WTC11 (cell line): ENCODE measurements at regions not wholly inside any gene's neighbourhood (a gene's known extent, or its start where the extent isn't known, plus 50 kb on each side); places are given as distances from the start of the nearest gene placed in this dataset.

ENCODE experiments used
- ATAC-seq: fragments of 200-7000 bp; cut with Tn5 transposase; 2 replicates; pipeline ENCODE4 v1.10.0; 2021; ENCODE audit warnings: mild to moderate bottlenecking, moderate library complexity
- CTCF ChIA-PET: fragments of 300-600 bp; sonication (Branson Sonifier 250); formaldehyde crosslinking; loops from one replicate; lab custom pipeline; 2021; ENCODE audit warnings: antibody characterized with exemption; lab: Charles Lee
- POLR2A ChIA-PET: fragments of 350-600 bp; sonication (Branson Sonifier 250); formaldehyde crosslinking; loops from one replicate; lab custom pipeline; 2021; ENCODE audit warnings: antibody characterized with exemption; lab: Charles Lee
- DNase-seq: peaks from one replicate; pipeline ENCODE4 v3.0.0; 2021; ENCODE audit warnings: low spot score
- H3K27ac Mint-ChIP-seq: 2 replicates; pipeline ENCODE4 v1.8.0; 2021; ENCODE audit warnings: mixed read lengths
- H3K27me3 Mint-ChIP-seq: 2 replicates; pipeline ENCODE4 v1.8.0; 2021; ENCODE audit warnings: low read depth, mild to moderate bottlenecking, moderate library complexity, mixed read lengths
- H3K36me3 Mint-ChIP-seq: 2 replicates; pipeline ENCODE4 v1.8.0; 2021; ENCODE audit warnings: mixed read lengths
- H3K4me1 Mint-ChIP-seq: 2 replicates; pipeline ENCODE4 v1.8.0; 2022; ENCODE audit warnings: mixed read lengths
- H3K4me3 Mint-ChIP-seq: 2 replicates; pipeline ENCODE4 v1.8.0; 2021; ENCODE audit warnings: mild to moderate bottlenecking, moderate library complexity, mixed read lengths
- H3K9me3 Mint-ChIP-seq: 2 replicates; pipeline ENCODE4 v1.8.0; 2021; ENCODE audit warnings: mixed read lengths
- CBFB ChIP-seq: sonication (generic); formaldehyde crosslinking; IDR thresholded peaks from 2 replicates; pipeline ENCODE4 v1.8.1; 2022; ENCODE audit warnings: mild to moderate bottlenecking, low read depth, missing genetic modification reagents
- CREB1 ChIP-seq: sonication (generic); formaldehyde crosslinking; IDR thresholded peaks from 2 replicates; pipeline ENCODE4 v1.8.0; 2023; ENCODE audit warnings: mild to moderate bottlenecking, missing genetic modification reagents
- CREM ChIP-seq: sonication (generic); formaldehyde crosslinking; IDR thresholded peaks from 2 replicates; pipeline ENCODE4 v1.8.1; 2022; ENCODE audit warnings: mild to moderate bottlenecking, missing genetic modification reagents, moderate library complexity
- EMX1 ChIP-seq: fragments of 250-450 bp; sonication (Bioruptor Pico); IDR thresholded peaks from 2 replicates; pipeline ENCODE4 v1.8.0; 2021; ENCODE audit warnings: mild to moderate bottlenecking
- FOXK1 ChIP-seq: sonication (generic); formaldehyde crosslinking; IDR thresholded peaks from 2 replicates; pipeline ENCODE4 v1.8.0; 2022; ENCODE audit warnings: mild to moderate bottlenecking, moderate library complexity, missing genetic modification reagents
- GTF2I ChIP-seq: fragments of 250-450 bp; sonication (Bioruptor Pico); conservative IDR thresholded peaks from 2 replicates; pipeline ENCODE4 v1.4.0; 2021; ENCODE audit warnings: mild to moderate bottlenecking
- HMGA2 ChIP-seq: fragments of 250-450 bp; sonication (Bioruptor Pico); IDR thresholded peaks from 2 replicates; pipeline ENCODE4 v1.4.0; 2021; ENCODE audit warnings: mild to moderate bottlenecking, moderate library complexity
- IRF2 ChIP-seq: sonication (generic); formaldehyde crosslinking; IDR thresholded peaks from 2 replicates; pipeline ENCODE4 v1.8.0; 2022; ENCODE audit warnings: low read depth, missing genetic modification reagents, borderline replicate concordance
- JUN ChIP-seq: sonication (generic); formaldehyde crosslinking; IDR thresholded peaks from 2 replicates; pipeline ENCODE4 v1.8.0; 2023; ENCODE audit warnings: mild to moderate bottlenecking, missing genetic modification reagents
- KAT7 ChIP-seq: sonication (generic); formaldehyde crosslinking; IDR thresholded peaks from 2 replicates; pipeline ENCODE4 v1.8.1; 2023; ENCODE audit warnings: missing genetic modification reagents, mild to moderate bottlenecking, borderline replicate concordance
- NFYB ChIP-seq: sonication (generic); formaldehyde crosslinking; conservative IDR thresholded peaks from 2 replicates; pipeline ENCODE4 v1.8.0; 2022; ENCODE audit warnings: low read depth, missing genetic modification reagents
- NR1H2 ChIP-seq: sonication (generic); formaldehyde crosslinking; IDR thresholded peaks from 2 replicates; pipeline ENCODE4 v1.9.0; 2021; ENCODE audit warnings: mild to moderate bottlenecking, moderate library complexity, missing genetic modification reagents
- RELA ChIP-seq: sonication (generic); formaldehyde crosslinking; IDR thresholded peaks from 2 replicates; pipeline ENCODE4 v1.8.1; 2022; ENCODE audit warnings: missing genetic modification reagents, mild to moderate bottlenecking, borderline replicate concordance
- SMAD4 ChIP-seq: sonication (generic); formaldehyde crosslinking; IDR thresholded peaks from 2 replicates; pipeline ENCODE4 v1.8.0; 2022; ENCODE audit warnings: mild to moderate bottlenecking, missing genetic modification reagents
- SOX15 ChIP-seq: fragments of 250-450 bp; sonication (Bioruptor Pico); IDR thresholded peaks from 2 replicates; pipeline ENCODE4 v1.9.0; 2021; ENCODE audit warnings: mild to moderate bottlenecking
- ZBTB21 ChIP-seq: sonication (generic); formaldehyde crosslinking; IDR thresholded peaks from 2 replicates; pipeline ENCODE4 v1.8.1; 2023; ENCODE audit warnings: mild to moderate bottlenecking, missing genetic modification reagents, borderline replicate concordance
- ZNF121 ChIP-seq: sonication (generic); formaldehyde crosslinking; IDR thresholded peaks from 2 replicates; pipeline ENCODE4 v1.8.0; 2023; ENCODE audit warnings: missing genetic modification reagents
- ZNF396 ChIP-seq: fragments of 250-450 bp; sonication (Bioruptor Pico); IDR thresholded peaks from 2 replicates; pipeline ENCODE4 v1.8.0; 2021; ENCODE audit warnings: mild to moderate bottlenecking, moderate library complexity, borderline replicate concordance
- TF ChIP-seq, protein P1 (sequence below): sonication (generic); formaldehyde crosslinking; IDR thresholded peaks from 2 replicates; pipeline ENCODE4 v1.8.1; 2022; ENCODE audit warnings: low read depth, missing genetic modification reagents, borderline replicate concordance
- TF ChIP-seq, protein P2 (sequence below): sonication (generic); formaldehyde crosslinking; IDR thresholded peaks from 2 replicates; pipeline ENCODE4 v1.8.1; 2023; ENCODE audit warnings: mild to moderate bottlenecking, moderate library complexity, missing genetic modification reagents
- TF ChIP-seq, protein P3 (sequence below): sonication (generic); formaldehyde crosslinking; IDR thresholded peaks from 2 replicates; pipeline ENCODE4 v1.8.0; 2022; ENCODE audit warnings: mild to moderate bottlenecking, missing genetic modification reagents
- TF ChIP-seq, protein P4 (sequence below): sonication (generic); formaldehyde crosslinking; conservative IDR thresholded peaks from 2 replicates; pipeline ENCODE4 v1.8.1; 2022; ENCODE audit warnings: mild to moderate bottlenecking, missing genetic modification reagents
- TF ChIP-seq, protein P5 (sequence below): sonication (generic); formaldehyde crosslinking; IDR thresholded peaks from 2 replicates; pipeline ENCODE4 v1.8.1; 2022; ENCODE audit warnings: missing genetic modification reagents, borderline replicate concordance

DNA sequence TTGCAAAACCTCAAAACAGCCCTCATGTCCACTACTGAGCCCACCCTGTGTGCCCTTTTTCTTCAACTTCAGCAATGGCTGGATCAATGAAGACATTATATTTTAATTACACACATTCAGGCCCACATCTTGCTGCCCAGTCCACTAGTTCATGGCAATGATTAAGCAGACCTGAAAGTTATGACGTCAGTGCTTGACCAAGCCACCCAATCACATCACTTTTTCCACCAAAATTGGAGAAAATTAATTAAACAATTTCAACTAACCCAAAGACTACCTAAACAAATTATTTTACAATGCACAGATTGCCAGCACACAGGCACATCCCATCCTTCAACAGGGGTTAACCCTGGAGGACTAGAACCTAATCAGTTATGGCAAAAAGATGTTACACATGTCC is 86.6 kb downstream of the EIF1AY start:
- no peak overlapping the region for H3K4me3 Mint-ChIP-seq
- ATAC-seq = no peak
- CTCF ChIA-PET = no interaction called here
- H3K36me3 Mint-ChIP-seq = peaks cover 30% of the 10 kb centered on the region
- H3K4me1 Mint-ChIP-seq = no peaks in the 10 kb centered on the region
- H3K27ac Mint-ChIP-seq = no peak overlapping the region
- peaks cover 2% of the 10 kb centered on the region for H3K27me3 Mint-ChIP-seq
- TF ChIP-seq CREM (CRISPR knock-in tag) (no peak), SMAD4 (CRISPR knock-in tag) (no peak), FOXK1 (no peak), CBFB (CRISPR knock-in tag) (no peak), EMX1 (CRISPR knock-in tag) (no peak), IRF2 (CRISPR knock-in tag) (no peak), KAT7 (no peak), NR1H2 (no peak), CREB1 (CRISPR knock-in tag) (no peak), ZNF121 (CRISPR knock-in tag) (no peak), JUN (no peak), GTF2I (CRISPR knock-in tag) (no peak), ZBTB21 (CRISPR knock-in tag) (no peak), SOX15 (no peak), RELA (CRISPR knock-in tag) (no peak), HMGA2 (CRISPR knock-in tag) (no peak), ZNF396 (CRISPR knock-in tag) (no peak)
- TF ChIP-seq, protein P1, sequence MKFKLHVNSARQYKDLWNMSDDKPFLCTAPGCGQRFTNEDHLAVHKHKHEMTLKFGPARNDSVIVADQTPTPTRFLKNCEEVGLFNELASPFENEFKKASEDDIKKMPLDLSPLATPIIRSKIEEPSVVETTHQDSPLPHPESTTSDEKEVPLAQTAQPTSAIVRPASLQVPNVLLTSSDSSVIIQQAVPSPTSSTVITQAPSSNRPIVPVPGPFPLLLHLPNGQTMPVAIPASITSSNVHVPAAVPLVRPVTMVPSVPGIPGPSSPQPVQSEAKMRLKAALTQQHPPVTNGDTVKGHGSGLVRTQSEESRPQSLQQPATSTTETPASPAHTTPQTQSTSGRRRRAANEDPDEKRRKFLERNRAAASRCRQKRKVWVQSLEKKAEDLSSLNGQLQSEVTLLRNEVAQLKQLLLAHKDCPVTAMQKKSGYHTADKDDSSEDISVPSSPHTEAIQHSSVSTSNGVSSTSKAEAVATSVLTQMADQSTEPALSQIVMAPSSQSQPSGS (CRISPR knock-in tag) = no peak
- TF ChIP-seq, protein P2, sequence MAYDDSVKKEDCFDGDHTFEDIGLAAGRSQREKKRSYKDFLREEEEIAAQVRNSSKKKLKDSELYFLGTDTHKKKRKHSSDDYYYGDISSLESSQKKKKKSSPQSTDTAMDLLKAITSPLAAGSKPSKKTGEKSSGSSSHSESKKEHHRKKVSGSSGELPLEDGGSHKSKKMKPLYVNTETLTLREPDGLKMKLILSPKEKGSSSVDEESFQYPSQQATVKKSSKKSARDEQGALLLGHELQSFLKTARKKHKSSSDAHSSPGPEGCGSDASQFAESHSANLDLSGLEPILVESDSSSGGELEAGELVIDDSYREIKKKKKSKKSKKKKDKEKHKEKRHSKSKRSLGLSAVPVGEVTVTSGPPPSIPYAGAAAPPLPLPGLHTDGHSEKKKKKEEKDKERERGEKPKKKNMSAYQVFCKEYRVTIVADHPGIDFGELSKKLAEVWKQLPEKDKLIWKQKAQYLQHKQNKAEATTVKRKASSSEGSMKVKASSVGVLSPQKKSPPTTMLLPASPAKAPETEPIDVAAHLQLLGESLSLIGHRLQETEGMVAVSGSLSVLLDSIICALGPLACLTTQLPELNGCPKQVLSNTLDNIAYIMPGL (CRISPR knock-in tag) = no peak
- TF ChIP-seq, protein P3, sequence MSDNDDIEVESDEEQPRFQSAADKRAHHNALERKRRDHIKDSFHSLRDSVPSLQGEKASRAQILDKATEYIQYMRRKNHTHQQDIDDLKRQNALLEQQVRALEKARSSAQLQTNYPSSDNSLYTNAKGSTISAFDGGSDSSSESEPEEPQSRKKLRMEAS = no peak
- TF ChIP-seq, all 79 proteins: peak for 0
- peaks cover 59% of the 10 kb centered on the region for H3K9me3 Mint-ChIP-seq
- no peak for DNase-seq
- POLR2A ChIA-PET = no interaction called here

DNA sequence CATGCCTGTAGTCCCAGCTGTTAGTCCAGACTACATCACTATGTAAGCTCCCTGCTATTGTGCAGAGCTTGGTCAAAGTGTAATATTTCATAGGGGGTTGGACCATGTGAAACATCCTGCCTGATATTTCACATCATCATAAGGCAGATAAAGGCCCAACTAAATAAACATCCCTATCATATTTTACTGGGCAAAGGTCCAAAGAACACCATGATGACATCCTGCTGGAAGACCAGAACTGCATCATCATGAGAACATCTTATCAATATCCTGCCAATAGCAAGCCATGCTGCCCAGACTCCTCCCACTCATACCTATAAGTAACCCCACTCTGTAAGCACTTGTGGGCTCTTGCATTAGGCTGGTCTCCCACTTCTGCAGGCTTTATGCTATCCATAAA is 88.6 kb downstream of the EIF1AY start:
- Mint-ChIP-seq H3K4me1 (no peaks in the 10 kb centered on the region), H3K9me3 (peaks cover 65% of the 10 kb centered on the region), H3K36me3 (peaks cover 40% of the 10 kb centered on the region), H3K4me3 (no peak overlapping the region), H3K27me3 (peaks cover 3% of the 10 kb centered on the region), H3K27ac (no peak overlapping the region)
- ChIA-PET CTCF (no interaction called here), POLR2A (no interaction called here)
- TF ChIP-seq, protein P4, sequence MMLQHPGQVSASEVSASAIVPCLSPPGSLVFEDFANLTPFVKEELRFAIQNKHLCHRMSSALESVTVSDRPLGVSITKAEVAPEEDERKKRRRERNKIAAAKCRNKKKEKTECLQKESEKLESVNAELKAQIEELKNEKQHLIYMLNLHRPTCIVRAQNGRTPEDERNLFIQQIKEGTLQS (CRISPR knock-in tag) = no peak
- TF ChIP-seq, protein P5, sequence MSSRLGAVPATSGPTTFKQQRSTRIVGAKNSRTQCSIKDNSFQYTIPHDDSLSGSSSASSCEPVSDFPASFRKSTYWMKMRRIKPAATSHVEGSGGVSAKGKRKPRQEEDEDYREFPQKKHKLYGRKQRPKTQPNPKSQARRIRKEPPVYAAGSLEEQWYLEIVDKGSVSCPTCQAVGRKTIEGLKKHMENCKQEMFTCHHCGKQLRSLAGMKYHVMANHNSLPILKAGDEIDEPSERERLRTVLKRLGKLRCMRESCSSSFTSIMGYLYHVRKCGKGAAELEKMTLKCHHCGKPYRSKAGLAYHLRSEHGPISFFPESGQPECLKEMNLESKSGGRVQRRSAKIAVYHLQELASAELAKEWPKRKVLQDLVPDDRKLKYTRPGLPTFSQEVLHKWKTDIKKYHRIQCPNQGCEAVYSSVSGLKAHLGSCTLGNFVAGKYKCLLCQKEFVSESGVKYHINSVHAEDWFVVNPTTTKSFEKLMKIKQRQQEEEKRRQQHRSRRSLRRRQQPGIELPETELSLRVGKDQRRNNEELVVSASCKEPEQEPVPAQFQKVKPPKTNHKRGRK (CRISPR knock-in tag) = no peak
- no peak for TF ChIP-seq NFYB (CRISPR knock-in tag)
- ATAC-seq (no peak), DNase-seq (no peak)
